ENCODE measurements at regions not wholly inside any gene's neighbourhood (a gene's known extent, or its start where the extent isn't known, plus 50 kb on each side); places are given as distances from the start of the nearest gene placed in this dataset.

DNA sequence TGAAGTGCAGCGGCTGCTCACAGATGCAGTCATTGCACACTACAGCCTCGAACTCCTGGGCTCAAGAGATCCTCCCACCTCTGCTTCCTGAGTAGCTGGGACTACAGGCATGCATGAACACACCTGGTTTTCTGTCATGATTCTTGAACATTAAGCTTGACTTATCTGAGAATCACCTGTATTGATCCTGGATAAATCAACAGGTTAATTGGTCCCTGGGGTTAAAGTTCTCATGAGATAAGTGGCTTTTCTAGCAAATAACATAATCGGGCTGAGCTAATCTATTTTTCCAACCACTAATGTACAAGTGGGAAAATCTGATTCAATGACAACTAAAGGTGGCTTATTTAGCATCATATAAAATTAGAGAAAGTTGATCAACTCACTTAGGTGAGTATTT is 56.0 kb upstream of the LRAT start:
- Histone ChIP-seq H3K9me3 (ENCODE audit: low read length) (no peaks in the 10 kb centered on the region), H2AFZ (ENCODE audit: low read depth, low read length) (no peak overlapping the region), H3F3A (ENCODE audit: insufficient read depth, low read length, poor library complexity, severe bottlenecking) (no peaks in the 10 kb centered on the region), H3K36me3 (ENCODE audit: insufficient read depth, low read length) (no peaks in the 10 kb centered on the region), H3K4me3 (ENCODE audit: low read length) (no peak overlapping the region), H3K79me2 (replicated peaks; ENCODE audit: insufficient read depth, low read length) (no peaks in the 10 kb centered on the region), H3K27me3 (ENCODE audit: insufficient read depth, low read depth, low read length) (no peaks in the 10 kb centered on the region), H3K4me2 (ENCODE audit: low read length) (no peak overlapping the region), H3K27ac (ENCODE audit: low read length) (no peak overlapping the region), H3K9ac (ENCODE audit: low read length) (no peak overlapping the region), H4K20me1 (ENCODE audit: insufficient read depth) (no peaks in the 10 kb centered on the region), H3K9me2 (ENCODE audit: insufficient read depth, low read length) (no peaks in the 10 kb centered on the region)
- TF ChIP-seq RAD21 (conservative IDR thresholded peaks at IDR 0.05) (no peak), EP300 (conservative IDR thresholded peaks at IDR 0.05; ENCODE audit: poor library complexity, severe bottlenecking) (no peak), SMC3 (conservative IDR thresholded peaks at IDR 0.05; ENCODE audit: poor library complexity) (no peak), EZH2 (IDR thresholded peaks at IDR 0.05; ENCODE audit: borderline replicate concordance, insufficient read depth, low read length, poor library complexity, severe bottlenecking) (no peak), POLR2AphosphoS5 (IDR thresholded peaks at IDR 0.05) (no peak), TAF1 (IDR thresholded peaks at IDR 0.05; ENCODE audit: low read depth) (no peak), MXI1 (conservative IDR thresholded peaks at IDR 0.05; ENCODE audit: poor library complexity, severe bottlenecking) (no peak)
- TF ChIP-seq, protein P1, sequence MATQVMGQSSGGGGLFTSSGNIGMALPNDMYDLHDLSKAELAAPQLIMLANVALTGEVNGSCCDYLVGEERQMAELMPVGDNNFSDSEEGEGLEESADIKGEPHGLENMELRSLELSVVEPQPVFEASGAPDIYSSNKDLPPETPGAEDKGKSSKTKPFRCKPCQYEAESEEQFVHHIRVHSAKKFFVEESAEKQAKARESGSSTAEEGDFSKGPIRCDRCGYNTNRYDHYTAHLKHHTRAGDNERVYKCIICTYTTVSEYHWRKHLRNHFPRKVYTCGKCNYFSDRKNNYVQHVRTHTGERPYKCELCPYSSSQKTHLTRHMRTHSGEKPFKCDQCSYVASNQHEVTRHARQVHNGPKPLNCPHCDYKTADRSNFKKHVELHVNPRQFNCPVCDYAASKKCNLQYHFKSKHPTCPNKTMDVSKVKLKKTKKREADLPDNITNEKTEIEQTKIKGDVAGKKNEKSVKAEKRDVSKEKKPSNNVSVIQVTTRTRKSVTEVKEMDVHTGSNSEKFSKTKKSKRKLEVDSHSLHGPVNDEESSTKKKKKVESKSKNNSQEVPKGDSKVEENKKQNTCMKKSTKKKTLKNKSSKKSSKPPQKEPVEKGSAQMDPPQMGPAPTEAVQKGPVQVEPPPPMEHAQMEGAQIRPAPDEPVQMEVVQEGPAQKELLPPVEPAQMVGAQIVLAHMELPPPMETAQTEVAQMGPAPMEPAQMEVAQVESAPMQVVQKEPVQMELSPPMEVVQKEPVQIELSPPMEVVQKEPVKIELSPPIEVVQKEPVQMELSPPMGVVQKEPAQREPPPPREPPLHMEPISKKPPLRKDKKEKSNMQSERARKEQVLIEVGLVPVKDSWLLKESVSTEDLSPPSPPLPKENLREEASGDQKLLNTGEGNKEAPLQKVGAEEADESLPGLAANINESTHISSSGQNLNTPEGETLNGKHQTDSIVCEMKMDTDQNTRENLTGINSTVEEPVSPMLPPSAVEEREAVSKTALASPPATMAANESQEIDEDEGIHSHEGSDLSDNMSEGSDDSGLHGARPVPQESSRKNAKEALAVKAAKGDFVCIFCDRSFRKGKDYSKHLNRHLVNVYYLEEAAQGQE (IDR thresholded peaks at IDR 0.05; ENCODE audit: borderline replicate concordance), result no peak
- TF ChIP-seq, protein P2, sequence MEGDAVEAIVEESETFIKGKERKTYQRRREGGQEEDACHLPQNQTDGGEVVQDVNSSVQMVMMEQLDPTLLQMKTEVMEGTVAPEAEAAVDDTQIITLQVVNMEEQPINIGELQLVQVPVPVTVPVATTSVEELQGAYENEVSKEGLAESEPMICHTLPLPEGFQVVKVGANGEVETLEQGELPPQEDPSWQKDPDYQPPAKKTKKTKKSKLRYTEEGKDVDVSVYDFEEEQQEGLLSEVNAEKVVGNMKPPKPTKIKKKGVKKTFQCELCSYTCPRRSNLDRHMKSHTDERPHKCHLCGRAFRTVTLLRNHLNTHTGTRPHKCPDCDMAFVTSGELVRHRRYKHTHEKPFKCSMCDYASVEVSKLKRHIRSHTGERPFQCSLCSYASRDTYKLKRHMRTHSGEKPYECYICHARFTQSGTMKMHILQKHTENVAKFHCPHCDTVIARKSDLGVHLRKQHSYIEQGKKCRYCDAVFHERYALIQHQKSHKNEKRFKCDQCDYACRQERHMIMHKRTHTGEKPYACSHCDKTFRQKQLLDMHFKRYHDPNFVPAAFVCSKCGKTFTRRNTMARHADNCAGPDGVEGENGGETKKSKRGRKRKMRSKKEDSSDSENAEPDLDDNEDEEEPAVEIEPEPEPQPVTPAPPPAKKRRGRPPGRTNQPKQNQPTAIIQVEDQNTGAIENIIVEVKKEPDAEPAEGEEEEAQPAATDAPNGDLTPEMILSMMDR (IDR thresholded peaks at IDR 0.05; ENCODE audit: poor library complexity, severe bottlenecking), result no peak

DNA sequence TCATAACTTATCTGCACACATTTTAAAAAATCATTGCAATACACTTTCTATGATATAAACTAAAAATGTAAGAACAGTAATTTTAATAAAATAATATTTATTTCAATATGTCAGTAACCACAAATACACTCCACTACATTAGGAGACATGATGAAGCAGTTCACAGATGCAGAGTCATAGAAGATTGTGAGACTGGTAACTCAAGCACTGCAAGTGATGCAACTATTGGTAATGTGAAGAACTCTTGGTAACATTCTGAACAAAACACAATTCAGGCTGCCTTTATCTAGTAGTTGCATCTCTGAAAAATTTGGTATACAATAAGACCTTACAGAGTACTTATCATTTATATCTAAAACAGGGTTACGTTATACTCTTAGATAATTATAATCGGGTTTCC is 52.6 kb upstream of the LRAT start:
- Histone ChIP-seq H3K27ac (ENCODE audit: low read length) (no peak overlapping the region), H3K36me3 (ENCODE audit: insufficient read depth, low read length) (no peaks in the 10 kb centered on the region), H3K79me2 (replicated peaks; ENCODE audit: insufficient read depth, low read length) (no peaks in the 10 kb centered on the region), H3K9me3 (ENCODE audit: low read length) (no peaks in the 10 kb centered on the region), H3K27me3 (ENCODE audit: insufficient read depth, low read depth, low read length) (no peaks in the 10 kb centered on the region), H3K9me2 (ENCODE audit: insufficient read depth, low read length) (no peaks in the 10 kb centered on the region), H4K20me1 (ENCODE audit: insufficient read depth) (no peaks in the 10 kb centered on the region), H3K4me2 (ENCODE audit: low read length) (no peak overlapping the region), H3K9ac (ENCODE audit: low read length) (no peak overlapping the region), H3K4me3 (ENCODE audit: low read length) (no peak overlapping the region), H3F3A (ENCODE audit: insufficient read depth, low read length, poor library complexity, severe bottlenecking) (no peaks in the 10 kb centered on the region), H2AFZ (ENCODE audit: low read depth, low read length) (no peak overlapping the region)
- TF ChIP-seq RAD21 (conservative IDR thresholded peaks at IDR 0.05) (no peak), MXI1 (conservative IDR thresholded peaks at IDR 0.05; ENCODE audit: poor library complexity, severe bottlenecking) (no peak), TAF1 (IDR thresholded peaks at IDR 0.05; ENCODE audit: low read depth) (no peak), EP300 (conservative IDR thresholded peaks at IDR 0.05; ENCODE audit: poor library complexity, severe bottlenecking) (no peak), EZH2 (IDR thresholded peaks at IDR 0.05; ENCODE audit: borderline replicate concordance, insufficient read depth, low read length, poor library complexity, severe bottlenecking) (no peak), POLR2AphosphoS5 (IDR thresholded peaks at IDR 0.05) (no peak), SMC3 (conservative IDR thresholded peaks at IDR 0.05; ENCODE audit: poor library complexity) (no peak)
- TF ChIP-seq, protein P1 (IDR thresholded peaks at IDR 0.05; ENCODE audit: borderline replicate concordance), result no peak
- TF ChIP-seq, protein P2 (IDR thresholded peaks at IDR 0.05; ENCODE audit: poor library complexity, severe bottlenecking), result no peak
